ENCODE measurements at regions not wholly inside any gene's neighbourhood (a gene's known extent, or its start where the extent isn't known, plus 50 kb on each side); places are given as distances from the start of the nearest gene placed in this dataset.

DNA sequence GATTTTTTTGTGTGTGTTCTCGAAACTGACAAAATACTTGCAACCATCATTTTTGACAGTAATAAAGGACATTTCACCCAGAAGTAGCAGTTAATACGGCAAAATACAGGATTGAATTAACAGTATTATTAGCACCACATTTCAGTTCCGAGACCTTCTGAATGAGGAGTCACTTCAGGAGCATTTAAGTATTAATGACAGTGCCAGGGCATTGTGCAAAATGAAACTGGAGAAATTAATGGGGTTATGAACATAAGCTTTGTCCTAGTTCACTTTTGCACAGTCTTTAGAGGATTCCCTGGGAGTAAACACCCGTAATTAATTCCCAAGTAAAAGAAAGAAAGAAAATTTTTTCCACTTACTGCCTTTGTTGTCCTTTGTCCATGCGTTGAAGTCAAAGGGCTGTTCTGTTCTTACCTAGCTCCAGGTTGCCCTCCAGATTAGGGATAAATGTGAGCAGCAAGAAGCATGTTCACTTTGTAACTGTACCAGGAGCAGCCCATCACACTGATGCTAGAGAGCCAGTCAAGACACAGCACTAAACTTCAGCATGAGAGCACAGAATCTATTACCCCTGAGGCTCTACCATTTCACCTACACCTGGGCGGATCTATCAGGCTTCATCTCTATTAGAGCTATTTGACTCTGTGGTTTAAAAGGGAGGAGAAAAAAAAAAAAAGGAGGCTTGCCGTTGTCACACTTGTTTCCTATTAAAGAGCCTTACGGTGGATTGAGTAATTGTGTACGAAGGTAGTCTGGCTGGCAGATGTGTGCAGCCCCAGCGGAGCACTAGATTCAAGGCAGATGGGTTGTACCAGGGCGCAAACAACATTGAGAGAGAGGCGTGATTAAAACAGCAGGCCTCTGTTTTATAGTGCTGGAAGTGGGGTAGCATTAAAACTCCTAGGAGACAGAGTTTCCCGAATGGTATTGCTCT, 297.8 kb upstream of the SEMA3A start (continued):
- TF ChIP-seq, protein P1, sequence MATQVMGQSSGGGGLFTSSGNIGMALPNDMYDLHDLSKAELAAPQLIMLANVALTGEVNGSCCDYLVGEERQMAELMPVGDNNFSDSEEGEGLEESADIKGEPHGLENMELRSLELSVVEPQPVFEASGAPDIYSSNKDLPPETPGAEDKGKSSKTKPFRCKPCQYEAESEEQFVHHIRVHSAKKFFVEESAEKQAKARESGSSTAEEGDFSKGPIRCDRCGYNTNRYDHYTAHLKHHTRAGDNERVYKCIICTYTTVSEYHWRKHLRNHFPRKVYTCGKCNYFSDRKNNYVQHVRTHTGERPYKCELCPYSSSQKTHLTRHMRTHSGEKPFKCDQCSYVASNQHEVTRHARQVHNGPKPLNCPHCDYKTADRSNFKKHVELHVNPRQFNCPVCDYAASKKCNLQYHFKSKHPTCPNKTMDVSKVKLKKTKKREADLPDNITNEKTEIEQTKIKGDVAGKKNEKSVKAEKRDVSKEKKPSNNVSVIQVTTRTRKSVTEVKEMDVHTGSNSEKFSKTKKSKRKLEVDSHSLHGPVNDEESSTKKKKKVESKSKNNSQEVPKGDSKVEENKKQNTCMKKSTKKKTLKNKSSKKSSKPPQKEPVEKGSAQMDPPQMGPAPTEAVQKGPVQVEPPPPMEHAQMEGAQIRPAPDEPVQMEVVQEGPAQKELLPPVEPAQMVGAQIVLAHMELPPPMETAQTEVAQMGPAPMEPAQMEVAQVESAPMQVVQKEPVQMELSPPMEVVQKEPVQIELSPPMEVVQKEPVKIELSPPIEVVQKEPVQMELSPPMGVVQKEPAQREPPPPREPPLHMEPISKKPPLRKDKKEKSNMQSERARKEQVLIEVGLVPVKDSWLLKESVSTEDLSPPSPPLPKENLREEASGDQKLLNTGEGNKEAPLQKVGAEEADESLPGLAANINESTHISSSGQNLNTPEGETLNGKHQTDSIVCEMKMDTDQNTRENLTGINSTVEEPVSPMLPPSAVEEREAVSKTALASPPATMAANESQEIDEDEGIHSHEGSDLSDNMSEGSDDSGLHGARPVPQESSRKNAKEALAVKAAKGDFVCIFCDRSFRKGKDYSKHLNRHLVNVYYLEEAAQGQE (IDR thresholded peaks at IDR 0.05; ENCODE audit: low read depth, low read length): no peak
- TF ChIP-seq RCOR1 (IDR thresholded peaks at IDR 0.05; ENCODE audit: low read length): peak; percentile 87
- TF ChIP-seq TCF12 (IDR thresholded peaks at IDR 0.05): peak; percentile 95
- no peak for TF ChIP-seq ELF1 (IDR thresholded peaks at IDR 0.05)

GRCh38 chr7:84490661-84491060, 296.1 kb upstream of the SEMA3A start:
- WGBS (ENCODE audit: low lambda C conversion rate): 82% methylated on average over 6 of the region's 6 CpGs

More at GRCh38 chr7:84490661-84491060, 296.1 kb upstream of the SEMA3A start:
- Histone ChIP-seq H2AFZ (ENCODE audit: low read depth) (no peak overlapping the region), H3K9ac (no peak overlapping the region), H4K20me1 (ENCODE audit: insufficient read depth) (no peaks in the 10 kb centered on the region), H3K4me2 (no peak overlapping the region), H3K27ac (ENCODE audit: low read depth in 2 of 2, low read length in 1 of 2) (no peak overlapping the region), H3K9me2 (no peaks in the 10 kb centered on the region), H3K4me3 (ENCODE audit: low read depth in 2 of 2, low read length in 1 of 2) (no peak overlapping the region), H3F3A (replicated peaks; ENCODE audit: insufficient read depth) (no peaks in the 10 kb centered on the region), H3K79me2 (ENCODE audit: insufficient read depth) (no peaks in the 10 kb centered on the region), H3K4me1 (ENCODE audit: control insufficient read depth in 1 of 2, insufficient read depth in 2 of 2, low read depth in 1 of 2, low read length in 1 of 2) (peaks cover 10 to 25% of the 10 kb centered on the region in 2 experiments; a peak in 3 of 4 replicates), H3K9me3 (no peaks in the 10 kb centered on the region), H3K36me3 (replicated peaks in 1 of 2; ENCODE audit: control insufficient read depth in 1 of 2, insufficient read depth in 2 of 2, low read length in 1 of 2) (no peaks in the 10 kb centered on the region), H3K27me3 (ENCODE audit: insufficient read depth) (no peaks in the 10 kb centered on the region)
- no peak for DNase-seq
- TF ChIP-seq USF2 (IDR thresholded peaks at IDR 0.05; ENCODE audit: borderline replicate concordance, low read depth, low read length) (no peak), SIN3A (IDR thresholded peaks at IDR 0.05; ENCODE audit: borderline replicate concordance, low read depth, low read length) (no peak), TEAD4 (IDR thresholded peaks at IDR 0.05; ENCODE audit: borderline replicate concordance, insufficient read depth) (no peak), CTCF (IDR thresholded peaks at IDR 0.05) (peak; percentile 56), RAD21 (IDR thresholded peaks at IDR 0.05; ENCODE audit: low read length) (peak; percentile 56)
- ChIA-PET CTCF (interaction anchor here (0.7 kb wide), 1 partner anchor 523 kb away, joined by 3 read pairs; no protein-coding TSS in a partner anchor), POLR2A (no interaction called here)
